ENCODE measurements at regions not wholly inside any gene's neighbourhood (a gene's known extent, or its start where the extent isn't known, plus 50 kb on each side); places are given as distances from the start of the nearest gene placed in this dataset.

DNA sequence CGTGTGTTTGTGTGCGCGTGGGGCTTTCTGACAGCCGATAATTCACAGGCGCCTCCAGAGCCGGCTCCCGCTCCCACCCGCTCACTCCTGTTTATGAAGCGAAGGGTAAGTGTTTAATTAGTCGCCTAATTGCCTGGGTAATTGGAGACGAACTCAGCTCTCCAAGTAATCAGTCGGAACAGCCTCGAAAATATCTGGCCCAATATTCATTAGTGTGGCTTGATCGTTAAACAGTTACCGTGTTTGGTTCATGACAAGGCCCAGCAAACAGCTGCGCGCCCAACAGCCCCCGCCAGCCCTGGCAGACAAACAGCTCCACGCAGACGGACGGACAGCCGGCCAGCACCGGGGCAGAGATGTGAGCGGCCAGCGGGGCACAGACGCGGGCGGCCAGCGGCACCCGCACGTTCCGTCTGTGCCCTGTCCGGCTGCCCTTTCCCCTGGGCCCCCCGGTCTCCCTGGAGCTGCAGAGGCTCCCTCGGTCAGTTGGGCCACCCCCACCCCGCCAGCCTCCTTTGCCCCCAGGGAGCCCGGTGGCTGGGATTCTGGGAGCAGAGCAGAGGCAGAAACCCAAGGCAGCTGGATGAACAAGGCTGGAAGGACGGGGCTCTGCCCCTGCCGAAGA, 98.2 kb downstream of the UNCX start:
- H3K9me3 ChIP-seq (ENCODE audit: control insufficient read depth, low read length, poor library complexity, severe bottlenecking): no peaks in the 10 kb centered on the region
- Mint-ChIP-seq H3K27ac (no peak overlapping the region), H3K4me1 (no peaks in the 10 kb centered on the region), H3K4me3 (no peak overlapping the region), H3K27me3 (peaks cover 30% of the 10 kb centered on the region), H3K36me3 (ENCODE audit: low read depth) (no peaks in the 10 kb centered on the region)
- DNase-seq: no peak
- no peak for ATAC-seq

DNA sequence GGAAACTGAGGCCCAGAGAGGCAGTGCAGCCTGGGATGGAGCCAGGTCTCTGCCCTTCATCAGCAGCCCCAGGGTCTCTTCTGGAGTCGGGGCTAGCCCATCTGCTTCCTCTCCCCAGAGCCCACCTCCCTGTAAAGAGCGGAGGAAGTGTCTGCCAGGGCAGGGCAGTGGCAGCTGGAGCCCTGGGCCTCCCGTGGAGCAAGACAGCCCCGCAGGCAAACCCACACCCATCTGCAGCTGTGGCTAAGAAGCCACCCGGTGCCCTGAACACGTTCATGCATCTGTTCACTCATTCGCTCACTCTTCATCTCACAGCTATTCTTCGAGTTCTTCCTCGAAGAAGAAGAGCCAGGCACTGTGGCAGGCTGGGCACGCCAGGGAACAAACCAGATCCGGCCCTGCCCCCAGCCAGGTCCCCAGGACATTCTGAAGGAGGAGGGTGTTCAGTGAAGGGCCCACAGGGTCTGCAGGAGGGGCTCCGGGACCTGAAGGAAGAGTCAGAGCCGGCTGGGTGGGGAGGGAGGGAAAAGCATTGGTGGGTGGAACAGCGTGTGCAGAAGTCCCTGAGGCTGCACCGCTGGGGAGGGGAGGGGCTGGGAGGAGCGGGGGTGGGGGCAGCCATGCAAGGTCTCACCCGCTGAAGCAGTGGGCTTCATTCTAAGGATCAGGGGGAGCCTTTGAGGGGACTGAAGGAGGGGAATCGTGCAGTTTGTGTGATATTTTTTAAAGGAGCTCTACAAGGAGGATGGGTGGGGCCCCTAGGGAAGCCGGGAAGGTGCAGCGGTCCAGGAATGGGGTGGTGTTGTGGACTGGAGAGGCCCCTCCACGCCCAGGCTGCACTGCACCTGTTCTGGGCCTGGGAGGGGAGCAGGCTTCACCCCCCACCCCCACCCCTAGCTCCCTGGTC, 99.1 kb downstream of the UNCX start:
- Mint-ChIP-seq H3K4me3 (no peak overlapping the region), H3K36me3 (ENCODE audit: low read depth) (no peaks in the 10 kb centered on the region), H3K4me1 (no peaks in the 10 kb centered on the region), H3K27ac (no peak overlapping the region), H3K27me3 (peaks cover 25% of the 10 kb centered on the region)
- ATAC-seq (no peak), DNase-seq (no peak)
- no peaks in the 10 kb centered on the region for H3K9me3 ChIP-seq (ENCODE audit: control insufficient read depth, low read length, poor library complexity, severe bottlenecking)

DNA sequence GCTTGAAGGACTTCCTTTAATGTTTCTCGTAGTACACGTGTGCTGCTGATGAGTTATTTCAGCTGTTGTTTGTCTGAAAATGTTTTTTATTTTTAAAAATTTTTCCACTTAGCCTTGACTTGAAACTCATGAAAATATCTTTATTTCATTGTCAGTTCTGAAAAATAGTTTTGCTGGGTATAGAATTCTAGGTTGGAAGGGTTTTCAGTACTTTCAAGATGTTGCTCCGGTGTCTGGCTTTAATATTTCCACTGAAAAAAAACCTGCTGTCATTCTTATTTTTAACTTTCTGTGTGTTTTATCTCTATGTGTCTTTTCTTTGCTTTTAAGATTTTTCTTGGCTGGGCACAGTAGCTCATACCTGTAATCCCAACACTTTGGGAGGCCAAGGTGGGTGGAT, 103.8 kb downstream of the UNCX start:
- Mint-ChIP-seq H3K4me3 (no peak overlapping the region), H3K36me3 (ENCODE audit: low read depth) (peaks cover 2% of the 10 kb centered on the region), H3K27me3 (peaks cover 21% of the 10 kb centered on the region), H3K27ac (no peak overlapping the region), H3K4me1 (no peaks in the 10 kb centered on the region)
- DNase-seq (no peak), ATAC-seq (no peak)
- no peaks in the 10 kb centered on the region for H3K9me3 ChIP-seq (ENCODE audit: control insufficient read depth, low read length, poor library complexity, severe bottlenecking)

DNA sequence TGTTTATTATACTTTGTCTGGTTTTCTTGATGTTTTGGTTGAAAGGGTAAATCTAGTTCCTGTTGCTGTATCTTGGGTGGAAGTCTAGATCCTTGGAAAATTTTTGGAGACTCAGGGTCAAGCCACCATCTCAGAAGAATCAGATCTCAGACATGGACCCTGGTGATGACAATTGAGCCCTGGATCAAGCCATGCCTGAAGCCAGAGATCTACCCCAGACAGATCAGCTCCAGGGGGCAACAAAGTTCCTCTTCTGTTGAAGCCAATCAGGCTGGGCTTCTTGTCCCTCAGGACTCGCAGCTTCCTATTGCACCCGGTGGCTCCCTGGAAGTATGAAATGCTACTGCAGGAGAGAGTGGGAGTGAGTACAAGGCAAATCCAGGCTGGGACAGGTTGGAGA, 106.9 kb downstream of the UNCX start:
- Mint-ChIP-seq H3K27me3 (peaks cover 18% of the 10 kb centered on the region), H3K4me1 (peaks cover 2% of the 10 kb centered on the region), H3K27ac (no peak overlapping the region), H3K36me3 (ENCODE audit: low read depth) (peaks cover 2% of the 10 kb centered on the region), H3K4me3 (no peak overlapping the region)
- ATAC-seq (no peak), DNase-seq (no peak)
- H3K9me3 ChIP-seq (ENCODE audit: control insufficient read depth, low read length, poor library complexity, severe bottlenecking): no peaks in the 10 kb centered on the region

DNA sequence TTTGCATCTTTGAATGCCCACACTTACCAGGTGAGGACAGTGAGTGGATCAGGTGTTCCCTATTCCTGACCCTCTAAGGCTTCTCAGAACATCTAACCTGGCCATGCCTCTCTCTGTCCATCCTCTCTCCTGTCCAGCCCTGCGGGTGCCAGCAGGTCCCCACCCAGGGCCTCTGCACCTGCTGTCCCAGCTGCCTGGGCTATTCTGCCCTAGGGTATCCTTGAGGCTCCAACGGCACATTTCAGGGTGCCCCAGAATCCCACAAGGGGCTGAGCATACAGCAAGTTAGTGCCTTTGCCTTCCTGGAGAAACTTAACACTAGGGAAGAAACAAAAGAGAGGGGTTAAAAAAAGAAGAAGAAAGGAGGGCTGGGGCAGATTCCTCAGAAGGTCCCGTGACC, 107.4 kb downstream of the UNCX start:
- ATAC-seq: no peak

DNA sequence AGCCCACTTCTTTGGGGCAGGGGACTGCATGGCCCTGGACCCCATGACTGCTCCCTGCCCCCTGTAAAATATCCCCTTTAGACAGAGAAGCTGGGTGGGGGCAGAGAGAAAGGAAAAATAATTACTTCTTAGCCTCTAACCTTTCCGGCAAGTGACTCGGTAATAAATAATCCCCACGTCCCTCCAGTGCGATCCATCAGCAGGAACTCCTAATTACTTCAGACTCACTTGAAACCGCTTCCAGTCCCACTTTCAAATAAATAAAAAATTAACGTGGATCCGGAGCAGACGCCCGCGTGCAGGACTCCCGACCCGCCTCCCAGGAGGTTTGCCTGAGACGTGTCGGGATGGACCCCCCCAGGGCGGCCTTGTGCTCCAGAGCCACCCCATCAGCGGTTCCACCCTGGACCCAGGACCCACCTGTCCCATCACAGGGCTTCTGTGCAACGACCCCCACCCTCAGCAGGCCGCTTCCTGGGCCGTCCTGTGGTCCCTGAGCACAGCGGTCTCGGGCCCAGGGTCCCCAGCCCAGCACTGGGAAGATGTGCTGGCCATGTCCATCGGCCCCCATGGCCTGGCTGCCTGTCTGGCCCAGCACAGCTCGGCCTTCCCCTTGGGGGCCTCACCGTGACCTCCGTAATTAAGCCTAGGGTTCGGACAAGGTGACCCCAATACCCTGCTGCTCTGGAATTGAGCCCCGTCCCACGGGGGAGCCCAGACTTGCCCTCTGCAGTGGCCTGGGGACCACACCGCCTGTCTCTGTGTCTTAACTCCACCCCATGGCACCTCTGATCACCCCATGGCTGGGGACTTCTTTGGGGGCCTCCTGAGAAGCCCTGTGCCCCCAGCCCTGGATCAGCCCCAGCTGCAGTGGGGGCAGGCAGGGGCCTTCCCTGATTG, 108.0 kb downstream of the UNCX start:
- no peak for ATAC-seq
- no peak for DNase-seq
- Mint-ChIP-seq H3K4me1 (peaks cover 2% of the 10 kb centered on the region), H3K27ac (no peak overlapping the region), H3K4me3 (no peak overlapping the region), H3K27me3 (peaks cover 12% of the 10 kb centered on the region), H3K36me3 (ENCODE audit: low read depth) (peaks cover 2% of the 10 kb centered on the region)
- no peaks in the 10 kb centered on the region for H3K9me3 ChIP-seq (ENCODE audit: control insufficient read depth, low read length, poor library complexity, severe bottlenecking)

More for the DNA sequence above, 107.4 kb downstream of the UNCX start:
- H3K9me3 ChIP-seq (ENCODE audit: control insufficient read depth, low read length, poor library complexity, severe bottlenecking): no peaks in the 10 kb centered on the region
- no peak overlapping the region for H3K27ac Mint-ChIP-seq
- no peak for DNase-seq
- H3K36me3 Mint-ChIP-seq (ENCODE audit: low read depth): peaks cover 2% of the 10 kb centered on the region
- H3K4me1 Mint-ChIP-seq: peaks cover 2% of the 10 kb centered on the region
- H3K27me3 Mint-ChIP-seq: peaks cover 14% of the 10 kb centered on the region
- no peak overlapping the region for H3K4me3 Mint-ChIP-seq

DNA sequence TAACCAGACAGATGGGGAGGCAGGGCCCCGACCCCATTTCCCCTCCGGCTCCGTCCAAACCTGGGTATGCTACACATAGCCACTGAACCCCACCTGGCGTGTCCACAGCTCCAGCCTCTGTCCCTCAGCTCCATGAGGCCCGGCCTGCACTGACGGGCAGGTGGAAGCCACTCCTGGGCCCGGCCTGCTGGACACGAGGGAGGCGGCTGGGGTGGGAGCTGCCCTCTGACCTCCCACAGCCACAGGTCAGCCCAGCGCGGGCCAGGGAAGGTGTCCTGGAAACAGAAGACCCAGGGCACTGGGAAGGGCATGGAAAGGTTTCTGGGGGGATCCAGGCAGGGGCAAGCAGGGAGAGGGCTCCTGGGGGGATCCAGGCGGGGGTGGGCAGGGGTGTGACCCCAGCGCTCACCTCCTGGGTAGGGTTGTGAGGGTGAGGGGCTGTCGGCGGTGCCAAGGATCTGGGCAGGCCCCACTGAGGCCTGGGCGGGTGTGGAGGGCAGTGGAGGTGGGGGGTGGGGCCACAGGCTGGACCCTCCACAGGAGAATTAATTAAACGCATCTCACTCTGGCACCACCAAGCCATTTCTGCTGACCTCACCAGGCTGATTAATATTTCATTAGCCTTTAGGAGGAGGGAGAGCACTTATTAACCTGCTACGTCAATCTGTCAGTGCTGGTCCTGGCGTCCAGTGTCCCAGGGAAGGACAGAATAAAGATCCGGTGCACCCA, 108.9 kb downstream of the UNCX start:
- H3K36me3 Mint-ChIP-seq (ENCODE audit: low read depth): peaks cover 2% of the 10 kb centered on the region
- ATAC-seq: no peak
- DNase-seq: no peak

DNA sequence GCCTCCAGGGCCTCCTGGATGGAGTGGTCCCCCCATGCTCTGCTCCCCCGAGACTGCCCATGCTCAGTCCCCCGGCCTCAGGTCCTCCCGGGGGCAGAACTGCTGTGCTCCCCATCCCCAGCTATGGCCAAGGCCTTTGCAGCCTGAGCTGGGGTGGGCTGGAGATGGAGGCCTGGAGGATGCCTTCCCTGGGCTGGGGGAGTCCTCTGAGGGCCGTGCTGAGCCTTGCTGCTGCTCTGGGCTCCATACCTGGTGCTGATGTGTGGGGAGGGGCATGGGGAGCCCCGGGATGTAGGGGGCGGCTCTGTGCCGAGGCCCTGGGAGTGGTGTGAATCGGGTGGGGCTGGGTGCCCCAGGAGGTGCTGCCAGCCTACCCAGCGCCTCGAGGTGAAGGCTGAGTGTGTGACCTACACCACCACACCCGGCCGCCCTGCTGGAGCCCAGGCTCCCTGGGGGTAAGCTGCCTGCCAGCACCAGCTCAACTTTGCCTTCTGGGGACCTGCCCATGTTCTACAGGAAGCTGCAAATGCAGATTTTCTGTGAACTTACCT, 109.5 kb downstream of the UNCX start:
- no peak overlapping the region for H3K27ac Mint-ChIP-seq
- H3K36me3 Mint-ChIP-seq (ENCODE audit: low read depth): peaks cover 2% of the 10 kb centered on the region
- H3K4me3 Mint-ChIP-seq: no peak overlapping the region
- DNase-seq (no peak), ATAC-seq (no peak)
- no peaks in the 10 kb centered on the region for H3K9me3 ChIP-seq (ENCODE audit: control insufficient read depth, low read length, poor library complexity, severe bottlenecking)
- H3K4me1 Mint-ChIP-seq: peaks cover 2% of the 10 kb centered on the region
- peaks cover 16% of the 10 kb centered on the region for H3K27me3 Mint-ChIP-seq

More for the DNA sequence above, 108.9 kb downstream of the UNCX start:
- Mint-ChIP-seq H3K27me3 (peaks cover 12% of the 10 kb centered on the region), H3K4me3 (no peak overlapping the region), H3K4me1 (peaks cover 2% of the 10 kb centered on the region), H3K27ac (no peak overlapping the region)
- H3K9me3 ChIP-seq (ENCODE audit: control insufficient read depth, low read length, poor library complexity, severe bottlenecking): no peaks in the 10 kb centered on the region

DNA sequence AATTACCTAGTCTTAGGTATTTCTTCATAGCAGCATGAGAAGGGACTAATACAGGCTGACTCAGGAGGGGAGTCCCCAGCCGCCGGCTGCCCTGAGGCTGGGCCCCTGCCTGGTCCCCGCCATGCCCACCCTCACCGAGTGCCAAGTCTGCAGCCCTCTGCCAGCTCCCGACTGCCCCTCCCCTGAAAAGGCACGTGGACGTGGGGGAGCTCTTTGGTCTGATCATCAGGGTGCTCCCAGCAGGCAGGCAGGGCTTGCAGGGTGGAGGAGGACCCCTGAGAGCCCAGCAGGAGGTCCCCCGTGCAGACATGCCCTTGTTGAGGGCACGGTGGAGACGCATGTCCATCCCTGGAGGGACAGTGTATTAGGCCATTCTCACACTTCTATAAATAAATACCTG, 110.9 kb downstream of the UNCX start:
- peaks cover 2% of the 10 kb centered on the region for H3K4me1 Mint-ChIP-seq
- no peaks in the 10 kb centered on the region for H3K9me3 ChIP-seq (ENCODE audit: control insufficient read depth, low read length, poor library complexity, severe bottlenecking)
- H3K27me3 Mint-ChIP-seq: peaks cover 26% of the 10 kb centered on the region
- H3K36me3 Mint-ChIP-seq (ENCODE audit: low read depth): no peaks in the 10 kb centered on the region
- no peak for DNase-seq
- ATAC-seq: no peak
- no peak overlapping the region for H3K27ac Mint-ChIP-seq
- no peak overlapping the region for H3K4me3 Mint-ChIP-seq

DNA sequence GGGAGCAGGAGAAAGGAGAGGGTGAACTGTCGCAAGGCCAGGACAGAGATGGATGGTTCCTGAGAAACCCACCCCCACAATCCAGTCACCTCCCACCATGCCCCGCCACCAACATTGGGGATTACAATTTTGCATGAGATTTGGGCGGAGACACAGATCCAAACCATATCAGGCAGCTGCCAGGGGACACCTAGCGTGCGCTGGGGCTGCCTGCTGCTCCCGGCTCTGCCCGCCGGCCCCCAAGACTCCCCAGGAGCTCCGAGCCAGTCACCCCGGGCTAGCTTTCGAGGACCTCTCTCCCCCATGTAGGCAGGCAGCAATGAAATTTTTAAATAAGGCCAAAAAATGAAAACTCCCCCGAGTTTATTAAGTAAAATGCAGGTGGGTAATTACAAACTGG, 111.7 kb downstream of the UNCX start:
- no peak for DNase-seq
- no peaks in the 10 kb centered on the region for H3K9me3 ChIP-seq (ENCODE audit: control insufficient read depth, low read length, poor library complexity, severe bottlenecking)
- no peak for ATAC-seq
- Mint-ChIP-seq H3K36me3 (ENCODE audit: low read depth) (no peaks in the 10 kb centered on the region), H3K27me3 (peaks cover 31% of the 10 kb centered on the region), H3K27ac (no peak overlapping the region), H3K4me3 (no peak overlapping the region), H3K4me1 (peaks cover 2% of the 10 kb centered on the region)

DNA sequence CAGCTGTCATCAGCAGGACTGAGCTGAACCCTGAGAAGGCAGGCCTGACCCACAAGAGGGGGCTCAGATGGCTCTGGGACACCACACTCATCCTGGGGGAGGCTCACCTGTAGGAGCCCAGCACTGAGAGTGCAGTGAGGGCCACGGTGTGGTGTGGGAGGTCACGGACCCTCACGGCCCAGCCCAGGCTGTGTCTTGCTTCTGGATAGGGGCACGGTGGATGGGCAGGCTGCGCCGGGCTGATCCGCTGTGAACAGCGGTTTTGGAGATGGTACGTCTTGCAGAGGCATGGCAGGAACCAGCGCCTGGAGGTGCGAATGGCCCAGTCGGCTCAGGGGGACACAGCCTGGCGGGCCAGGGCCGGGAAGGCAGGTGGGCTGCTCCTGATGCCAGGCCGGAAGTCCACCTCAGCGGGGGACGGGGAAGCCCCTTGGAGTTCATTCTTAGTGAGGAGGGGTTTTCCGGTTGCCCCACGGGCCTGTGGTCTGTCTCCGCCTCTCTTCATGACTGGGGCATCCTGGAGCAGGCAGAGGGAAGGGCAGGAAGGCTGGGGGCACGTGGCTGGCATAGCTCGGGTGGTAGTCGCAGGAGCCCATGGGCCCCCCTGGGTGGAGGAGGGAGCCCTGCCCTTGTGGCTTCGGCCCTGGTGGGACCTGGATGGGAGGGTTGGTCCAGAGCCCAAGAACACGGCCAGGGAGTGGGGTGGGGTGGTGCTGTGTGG, 112.5 kb downstream of the UNCX start:
- peaks cover 34% of the 10 kb centered on the region for H3K27me3 Mint-ChIP-seq
- H3K9me3 ChIP-seq (ENCODE audit: control insufficient read depth, low read length, poor library complexity, severe bottlenecking): no peaks in the 10 kb centered on the region
- ATAC-seq (no peak), DNase-seq (no peak)
- peaks cover 2% of the 10 kb centered on the region for H3K4me1 Mint-ChIP-seq
- H3K27ac Mint-ChIP-seq: no peak overlapping the region
- no peaks in the 10 kb centered on the region for H3K36me3 Mint-ChIP-seq (ENCODE audit: low read depth)
- H3K4me3 Mint-ChIP-seq: no peak overlapping the region

Data from T-helper 17 cell (primary cell).